ENCODE measurements at regions not wholly inside any gene's neighbourhood (a gene's known extent, or its start where the extent isn't known, plus 50 kb on each side); places are given as distances from the start of the nearest gene placed in this dataset.
A peak's percentile ranks its signal among the peaks of the same experiment; 100 is the strongest.
"Not testable (repeated sequence)": the region's sequence is repeated elsewhere in the genome, so short reads cannot be mapped to it uniquely, and the experiment has no call there.

DNA sequence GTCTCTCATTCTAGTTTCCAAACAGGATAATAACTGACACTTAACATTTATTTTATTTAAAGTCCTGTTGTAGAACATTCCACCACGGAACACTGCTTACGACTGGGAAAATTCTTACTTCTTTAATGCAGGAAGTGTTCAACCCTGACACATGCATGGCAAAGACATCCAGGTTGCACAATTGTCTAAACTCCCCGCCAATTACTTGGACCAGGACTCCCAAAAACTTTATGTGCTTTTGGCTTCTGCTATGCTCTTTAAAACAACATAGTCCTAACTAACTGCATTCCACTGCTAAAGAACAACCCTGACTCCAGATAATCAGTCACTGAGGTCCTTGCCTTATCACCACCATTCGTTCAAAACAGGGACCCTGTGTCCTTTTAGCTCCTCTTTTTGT is 995.8 kb downstream of the LTN1 start:
- WGBS, 5 donors: 67 to 74% (median 72%) methylated on average over 4 of the region's 4 CpGs

DNA sequence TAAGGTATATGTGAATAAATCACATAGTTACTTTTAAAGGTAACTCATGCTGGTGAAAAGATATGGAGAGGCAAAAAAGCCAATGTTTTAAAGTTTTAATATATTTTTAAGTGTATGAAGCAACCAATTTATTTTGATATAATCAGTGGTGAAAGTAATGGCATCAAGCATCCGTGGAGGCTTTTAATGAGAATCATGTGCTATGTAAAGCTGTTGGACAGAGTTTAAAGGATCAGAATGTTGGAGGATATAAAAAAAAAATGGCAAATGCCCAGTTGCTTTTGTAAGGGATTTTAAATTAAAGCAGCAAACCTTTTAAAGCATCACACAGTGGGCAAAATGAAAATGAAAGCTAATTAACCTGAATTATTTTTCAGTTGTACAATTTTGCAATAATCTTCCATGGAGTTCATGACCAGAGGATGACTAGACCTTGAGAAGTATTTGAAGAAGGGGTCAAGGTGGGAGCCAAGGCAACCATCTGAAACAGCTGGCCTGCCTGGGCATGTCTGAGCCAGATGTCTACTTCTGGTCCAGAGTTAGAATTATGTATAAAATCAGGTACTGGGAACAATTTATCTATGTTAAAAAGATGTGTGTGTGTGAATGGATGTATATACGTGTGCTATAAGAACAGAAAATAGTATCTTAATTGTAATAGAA is 1007.9 kb downstream of the LTN1 start:
- H3K36me3 ChIP-seq; H3K4me1 ChIP-seq; H3K27ac ChIP-seq; H3K27me3 ChIP-seq; intact Hi-C loops (cut with DNase I; ENCODE audit: low total_unique reads); DNase-seq; H3K4me3 ChIP-seq; H3K9me3 ChIP-seq: not testable (repeated sequence)
- WGBS, 5 donors: 77 to 84% (median 81%) methylated on average over 2 of the region's 2 CpGs

More for the DNA sequence above, 995.8 kb downstream of the LTN1 start:
- intact Hi-C loops (cut with DNase I; ENCODE audit: low total_unique reads); H3K4me1 ChIP-seq; H3K27me3 ChIP-seq; H3K36me3 ChIP-seq; DNase-seq; H3K4me3 ChIP-seq; H3K27ac ChIP-seq; H3K9me3 ChIP-seq: not testable (repeated sequence)

DNA sequence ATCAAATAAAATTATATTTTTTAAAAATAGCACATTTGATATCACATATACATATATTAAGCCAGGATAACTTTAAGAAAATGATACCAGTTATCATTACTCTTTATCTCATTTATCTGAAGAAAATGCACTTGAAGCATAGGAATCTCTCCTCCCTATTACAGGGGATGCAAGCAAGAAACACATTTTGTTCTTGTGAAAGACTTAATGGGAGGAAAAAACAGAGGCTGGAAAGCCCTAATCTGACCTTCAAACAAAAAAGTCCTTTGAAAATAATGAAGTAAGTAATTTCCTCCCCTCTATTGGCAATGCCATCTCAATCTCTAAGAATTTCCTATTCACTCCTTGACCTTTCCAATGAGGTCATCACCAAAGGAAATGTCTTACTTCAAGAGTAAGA is 1012.6 kb upstream of the ADAMTS5 start:
- DNase-seq; H3K27me3 ChIP-seq; intact Hi-C loops (cut with DNase I; ENCODE audit: low total_unique reads); H3K4me1 ChIP-seq; H3K27ac ChIP-seq; H3K9me3 ChIP-seq; H3K4me3 ChIP-seq; H3K36me3 ChIP-seq: not testable (repeated sequence)

DNA sequence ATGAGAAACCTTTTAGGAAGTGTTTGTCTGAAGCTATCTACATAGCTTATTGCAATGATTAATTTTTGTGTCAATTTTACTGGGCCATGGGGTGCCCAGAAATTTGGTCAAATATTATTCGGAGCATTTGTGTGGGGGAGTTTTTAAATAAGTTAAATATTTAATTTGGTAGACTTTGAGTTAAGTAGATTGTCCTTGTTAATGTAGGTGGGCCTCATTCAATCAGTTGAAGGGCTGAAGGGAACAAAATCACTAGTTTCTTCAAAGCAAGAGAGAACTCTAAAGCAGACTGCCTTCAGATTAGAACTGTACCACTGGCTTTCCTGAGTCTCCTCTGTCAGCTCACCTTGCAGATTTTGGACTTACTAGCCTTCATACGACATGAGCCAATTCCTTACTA is 1008.6 kb upstream of the ADAMTS5 start:
- Histone ChIP-seq H3K9me3 (no peaks in the 10 kb centered on the region), H3K27ac (no peak overlapping the region), H3K27me3 (no peaks in the 10 kb centered on the region), H3K4me1 (no peaks in the 10 kb centered on the region), H3K4me3 (no peak overlapping the region), H3K36me3 (no peaks in the 10 kb centered on the region)
- TF ChIP-seq, protein P1, sequence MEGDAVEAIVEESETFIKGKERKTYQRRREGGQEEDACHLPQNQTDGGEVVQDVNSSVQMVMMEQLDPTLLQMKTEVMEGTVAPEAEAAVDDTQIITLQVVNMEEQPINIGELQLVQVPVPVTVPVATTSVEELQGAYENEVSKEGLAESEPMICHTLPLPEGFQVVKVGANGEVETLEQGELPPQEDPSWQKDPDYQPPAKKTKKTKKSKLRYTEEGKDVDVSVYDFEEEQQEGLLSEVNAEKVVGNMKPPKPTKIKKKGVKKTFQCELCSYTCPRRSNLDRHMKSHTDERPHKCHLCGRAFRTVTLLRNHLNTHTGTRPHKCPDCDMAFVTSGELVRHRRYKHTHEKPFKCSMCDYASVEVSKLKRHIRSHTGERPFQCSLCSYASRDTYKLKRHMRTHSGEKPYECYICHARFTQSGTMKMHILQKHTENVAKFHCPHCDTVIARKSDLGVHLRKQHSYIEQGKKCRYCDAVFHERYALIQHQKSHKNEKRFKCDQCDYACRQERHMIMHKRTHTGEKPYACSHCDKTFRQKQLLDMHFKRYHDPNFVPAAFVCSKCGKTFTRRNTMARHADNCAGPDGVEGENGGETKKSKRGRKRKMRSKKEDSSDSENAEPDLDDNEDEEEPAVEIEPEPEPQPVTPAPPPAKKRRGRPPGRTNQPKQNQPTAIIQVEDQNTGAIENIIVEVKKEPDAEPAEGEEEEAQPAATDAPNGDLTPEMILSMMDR (IDR thresholded peaks at IDR 0.05): no peak
- TF ChIP-seq POLR2AphosphoS5 (IDR thresholded peaks at IDR 0.05) (no peak), POLR2A (IDR thresholded peaks at IDR 0.05) (no peak), EP300 (IDR thresholded peaks at IDR 0.05) (no peak)
- 85 to 95% (median 90%) methylated on average over 2 of the region's 2 CpGs for WGBS, 5 donors
- DNase-seq: no peak
- intact Hi-C loops (cut with DNase I; ENCODE audit: low total_unique reads): no loop called here

DNA sequence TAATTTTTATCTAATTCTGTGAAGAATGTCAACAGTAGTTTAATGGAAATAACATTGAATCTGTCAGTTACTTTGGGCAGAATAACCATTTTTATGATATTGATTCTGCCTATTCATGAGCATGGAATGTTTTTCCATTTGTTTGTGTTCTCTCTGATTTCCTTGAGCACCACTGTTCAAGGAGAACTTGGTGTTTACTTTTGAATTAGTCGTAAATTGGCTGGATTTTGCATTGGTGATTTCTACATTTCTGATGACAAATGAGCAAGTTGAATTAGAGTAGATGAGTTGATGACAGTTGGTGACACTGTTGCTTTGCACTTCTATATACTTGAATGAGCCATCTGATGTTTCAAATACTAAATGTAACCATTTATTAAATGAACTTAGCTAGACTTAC is 1007.3 kb upstream of the ADAMTS5 start:
- intact Hi-C loops (cut with DNase I; ENCODE audit: low total_unique reads); H3K9me3 ChIP-seq; H3K27ac ChIP-seq; H3K4me3 ChIP-seq; H3K27me3 ChIP-seq; H3K36me3 ChIP-seq; H3K4me1 ChIP-seq; DNase-seq: not testable (repeated sequence)
- 54 to 76% (median 60%) methylated on average over 1 of the region's 1 CpG for WGBS, 5 donors

DNA sequence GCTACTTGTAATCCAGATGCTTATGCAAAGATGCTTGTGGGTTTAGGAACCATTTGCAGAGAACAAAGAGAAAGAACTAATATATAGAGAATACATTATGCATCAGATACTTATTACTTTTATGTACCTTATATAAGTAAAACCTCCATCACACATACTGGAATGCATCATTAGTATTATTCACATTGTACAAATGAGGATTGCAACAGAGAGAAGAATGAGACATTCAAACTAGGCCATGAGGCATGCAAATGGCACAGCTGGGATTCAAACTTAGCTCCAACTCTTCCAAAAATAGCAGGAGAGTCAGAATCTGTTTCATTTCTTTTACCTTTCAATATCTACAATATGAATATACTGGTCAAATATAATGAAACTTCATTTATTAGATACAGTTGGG is 1001.4 kb upstream of the ADAMTS5 start:
- H3K9me3 ChIP-seq; H3K27ac ChIP-seq; DNase-seq; H3K4me3 ChIP-seq; H3K27me3 ChIP-seq; intact Hi-C loops (cut with DNase I; ENCODE audit: low total_unique reads); H3K4me1 ChIP-seq; H3K36me3 ChIP-seq: not testable (repeated sequence)

DNA sequence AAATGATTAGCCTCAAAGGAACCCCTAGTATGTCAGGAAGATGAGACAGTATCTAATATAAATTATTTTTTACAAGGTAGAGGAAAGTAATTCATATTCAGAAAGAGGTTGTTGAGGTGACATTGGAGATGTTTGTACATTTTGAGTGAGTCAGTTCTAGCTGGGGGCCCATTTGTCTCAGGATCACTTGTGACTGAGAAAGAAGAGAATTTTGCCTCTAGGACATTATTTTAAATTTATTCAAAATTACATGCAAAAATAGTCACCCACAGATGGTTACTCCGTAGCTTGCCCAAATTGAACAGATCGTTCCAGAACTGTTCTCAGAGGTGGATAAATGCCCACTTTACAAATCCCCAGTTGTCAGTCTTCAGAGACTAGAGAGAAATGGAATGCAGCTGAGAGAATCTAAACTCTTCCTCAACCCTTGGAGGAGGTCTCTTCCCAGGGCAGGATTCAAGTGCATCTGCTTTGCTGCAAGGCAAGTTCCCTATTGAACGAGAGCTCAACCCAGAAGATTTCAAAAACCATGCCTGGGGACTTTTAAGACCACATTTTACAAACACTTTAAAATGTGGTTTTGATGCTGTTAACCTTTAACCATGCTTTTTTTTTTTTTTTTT is 987.8 kb upstream of the ADAMTS5 start:
- Histone ChIP-seq H3K27me3 (no peaks in the 10 kb centered on the region), H3K9me3 (no peaks in the 10 kb centered on the region), H3K27ac (no peak overlapping the region), H3K4me1 (no peaks in the 10 kb centered on the region), H3K36me3 (no peaks in the 10 kb centered on the region), H3K4me3 (no peak overlapping the region)
- no peak for TF ChIP-seq POLR2A (IDR thresholded peaks at IDR 0.05)
- no peak for TF ChIP-seq EP300 (IDR thresholded peaks at IDR 0.05)
- TF ChIP-seq POLR2AphosphoS5 (IDR thresholded peaks at IDR 0.05): no peak
- TF ChIP-seq, protein P1 (IDR thresholded peaks at IDR 0.05): no peak
- 60 to 81% (median 79%) methylated on average over 3 of the region's 3 CpGs for WGBS, 5 donors
- DNase-seq: peak in 1 of 2 donors; percentile 16
- intact Hi-C loops (cut with DNase I; ENCODE audit: low total_unique reads): no loop called here
